ENCODE measurements at regions not wholly inside any gene's neighbourhood (a gene's known extent, or its start where the extent isn't known, plus 50 kb on each side); places are given as distances from the start of the nearest gene placed in this dataset.

- POLR2A ChIA-PET: interaction anchor here (1.2 kb wide), 1 partner anchor 9 kb away, joined by 3 read pairs; no protein-coding TSS in a partner anchor
Observed at GRCh38 chr20:23152308-23152892, 66.3 kb upstream of the CD93 start.

DNA sequence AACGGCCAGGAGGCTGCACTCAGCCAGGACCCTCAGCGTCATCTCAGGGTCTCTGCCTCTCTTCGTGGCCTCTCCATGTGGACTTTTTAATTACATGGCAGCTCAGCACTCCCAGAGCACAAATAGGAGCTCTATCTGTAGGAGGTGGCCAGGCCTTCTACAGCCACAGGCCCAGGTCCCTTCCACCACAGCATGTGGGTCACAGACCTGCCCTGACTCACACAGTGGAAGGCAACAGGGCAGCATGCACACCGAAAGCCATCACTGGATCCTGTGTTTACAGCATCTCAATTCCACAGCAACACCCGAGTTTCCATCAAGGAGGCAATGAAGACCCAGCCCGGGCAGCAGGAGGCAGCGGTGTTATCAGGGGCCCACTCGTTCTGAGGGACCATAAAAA lies 65.8 kb upstream of the CD93 start:
- TF ChIP-seq, protein P1, sequence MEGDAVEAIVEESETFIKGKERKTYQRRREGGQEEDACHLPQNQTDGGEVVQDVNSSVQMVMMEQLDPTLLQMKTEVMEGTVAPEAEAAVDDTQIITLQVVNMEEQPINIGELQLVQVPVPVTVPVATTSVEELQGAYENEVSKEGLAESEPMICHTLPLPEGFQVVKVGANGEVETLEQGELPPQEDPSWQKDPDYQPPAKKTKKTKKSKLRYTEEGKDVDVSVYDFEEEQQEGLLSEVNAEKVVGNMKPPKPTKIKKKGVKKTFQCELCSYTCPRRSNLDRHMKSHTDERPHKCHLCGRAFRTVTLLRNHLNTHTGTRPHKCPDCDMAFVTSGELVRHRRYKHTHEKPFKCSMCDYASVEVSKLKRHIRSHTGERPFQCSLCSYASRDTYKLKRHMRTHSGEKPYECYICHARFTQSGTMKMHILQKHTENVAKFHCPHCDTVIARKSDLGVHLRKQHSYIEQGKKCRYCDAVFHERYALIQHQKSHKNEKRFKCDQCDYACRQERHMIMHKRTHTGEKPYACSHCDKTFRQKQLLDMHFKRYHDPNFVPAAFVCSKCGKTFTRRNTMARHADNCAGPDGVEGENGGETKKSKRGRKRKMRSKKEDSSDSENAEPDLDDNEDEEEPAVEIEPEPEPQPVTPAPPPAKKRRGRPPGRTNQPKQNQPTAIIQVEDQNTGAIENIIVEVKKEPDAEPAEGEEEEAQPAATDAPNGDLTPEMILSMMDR (IDR thresholded peaks at IDR 0.05; ENCODE audit: insufficient read depth, low read length, missing control alignments): no peak
- POLR2A ChIA-PET: interaction anchor here (1.2 kb wide), 1 partner anchor 9 kb away, joined by 3 read pairs; no protein-coding TSS in a partner anchor
- DNase-seq (ENCODE audit: low read depth, low spot score): no peak
- CTCF ChIA-PET: interaction anchor here (1.1 to 1.3 kb wide), 3 partner anchors 11 to 84 kb away, joined by 3 to 6 read pairs (median 3); no protein-coding TSS in a partner anchor
- no peak overlapping the region for H3K4me3 ChIP-seq (ENCODE audit: low read depth, low read length)

More at GRCh38 chr20:23152308-23152892, 66.3 kb upstream of the CD93 start:
- TF ChIP-seq, protein P1 (IDR thresholded peaks at IDR 0.05; ENCODE audit: insufficient read depth, low read length, missing control alignments): no peak
- peak; percentile 57 for DNase-seq (ENCODE audit: low read depth, low spot score)
- H3K4me3 ChIP-seq (ENCODE audit: low read depth, low read length): no peak overlapping the region
- CTCF ChIA-PET: interaction anchor here (1.1 to 1.3 kb wide), 3 partner anchors 11 to 83 kb away, joined by 3 to 6 read pairs (median 3); no protein-coding TSS in a partner anchor

DNA sequence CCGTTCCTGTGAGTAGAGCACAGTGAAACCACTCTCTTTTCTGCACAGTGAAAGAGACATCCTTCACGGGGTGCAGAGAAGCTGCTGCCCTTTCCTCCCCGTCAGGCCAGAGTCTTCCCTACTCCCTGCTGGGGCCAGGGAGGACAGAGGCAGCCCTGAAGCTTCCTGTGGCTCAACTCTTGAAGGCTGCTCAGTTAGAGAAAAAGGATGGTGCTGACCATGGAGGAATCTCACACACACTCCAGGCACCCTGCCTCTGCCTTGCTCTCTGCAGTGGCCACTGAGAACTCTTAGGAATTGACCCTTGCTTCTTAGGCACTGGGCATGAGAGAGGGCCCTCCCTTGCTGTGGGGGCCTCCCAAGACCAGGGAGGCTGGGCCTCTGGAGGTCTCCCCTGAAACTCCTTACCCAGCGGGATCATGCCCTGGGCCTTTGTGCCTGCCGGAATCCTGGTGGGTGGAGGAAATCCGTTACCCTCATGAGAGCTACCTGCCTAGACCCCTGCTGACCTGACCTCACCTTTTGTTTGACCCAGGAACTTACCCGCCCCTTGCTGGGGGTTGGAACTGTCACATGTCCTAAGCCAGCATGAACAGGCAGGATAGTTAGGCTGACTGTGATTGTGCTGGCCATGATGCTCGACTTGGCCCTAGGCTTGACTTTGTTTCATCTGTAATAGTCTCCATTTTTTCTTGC lies 65.0 kb upstream of the CD93 start:
- CTCF ChIA-PET: interaction anchor here (2.2 kb wide), 1 partner anchor 84 kb away, joined by 5 read pairs; no protein-coding TSS in a partner anchor
- H3K4me3 ChIP-seq (ENCODE audit: low read depth, low read length): no peak overlapping the region
- POLR2A ChIA-PET: no interaction called here
- TF ChIP-seq, protein P1 (IDR thresholded peaks at IDR 0.05; ENCODE audit: insufficient read depth, low read length, missing control alignments): no peak
- no peak for DNase-seq (ENCODE audit: low read depth, low spot score)

DNA sequence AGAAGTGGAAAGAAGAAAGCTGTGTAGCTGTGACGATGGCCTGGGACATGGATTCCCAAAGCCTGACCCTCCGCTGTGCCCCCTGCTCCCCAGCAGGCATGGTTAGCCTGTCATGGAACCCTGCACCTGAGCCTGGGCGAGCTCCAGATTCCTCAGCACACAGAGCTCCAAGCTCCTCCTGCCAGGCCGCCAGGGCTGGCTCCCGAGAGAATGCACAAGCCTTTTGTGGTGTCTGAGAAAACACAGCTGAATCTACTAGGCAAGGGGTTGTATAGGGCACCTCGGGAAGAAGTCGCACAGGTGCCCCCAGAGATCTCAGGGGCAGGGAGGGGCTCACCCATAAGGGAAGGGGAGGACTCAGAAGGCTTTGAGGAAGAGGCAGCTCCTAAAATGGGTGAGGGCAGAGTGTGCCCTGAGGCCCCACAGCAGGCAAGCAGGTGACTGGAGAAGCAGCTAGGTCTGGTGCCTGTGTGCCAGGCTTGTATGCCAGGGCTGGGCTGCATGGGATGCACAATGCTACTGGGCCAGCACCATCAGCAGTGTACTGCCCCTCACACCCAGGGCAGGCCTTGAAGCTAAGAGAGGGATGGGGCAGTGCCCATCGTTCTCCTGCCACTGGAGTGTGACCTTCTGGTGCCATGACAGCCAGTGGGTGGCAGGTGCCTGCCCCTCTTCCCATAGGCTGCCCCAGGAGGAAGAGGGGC lies 64.3 kb upstream of the CD93 start:
- no peak for DNase-seq (ENCODE audit: low read depth, low spot score)
- no peak overlapping the region for H3K4me3 ChIP-seq (ENCODE audit: low read depth, low read length)
- TF ChIP-seq, protein P1 (IDR thresholded peaks at IDR 0.05; ENCODE audit: insufficient read depth, low read length, missing control alignments): no peak
- POLR2A ChIA-PET: no interaction called here
- CTCF ChIA-PET: interaction anchor here (0.6 to 2.2 kb wide), 3 partner anchors 9 to 85 kb away, joined by 3 to 9 read pairs (median 5); no protein-coding TSS in a partner anchor

- no peak overlapping the region for H3K4me3 ChIP-seq (ENCODE audit: low read depth, low read length)
- CTCF ChIA-PET: interaction anchor here (0.6 to 2.2 kb wide), 4 partner anchors 10 to 99 kb away, joined by 3 to 9 read pairs (median 4); no protein-coding TSS in a partner anchor
- TF ChIP-seq, protein P1 (IDR thresholded peaks at IDR 0.05; ENCODE audit: insufficient read depth, low read length, missing control alignments): no peak
- DNase-seq (ENCODE audit: low read depth, low spot score): no peak
- POLR2A ChIA-PET: no interaction called here
Observed at GRCh38 chr20:23149623-23150279, 63.6 kb upstream of the CD93 start.
